HUES48 (cell line): ENCODE measurements at regions not wholly inside any gene's neighbourhood (a gene's known extent, or its start where the extent isn't known, plus 50 kb on each side); places are given as distances from the start of the nearest gene placed in this dataset.

Source experiments
- H3K27ac ChIP-seq: one replicate; pipeline ENCODE4 v1.7.0; 2013; ENCODE audit warnings: low read depth, low read length, inconsistent platforms
- H3K27me3 ChIP-seq: 2 replicates; pipeline ENCODE4 v1.6.1; 2013; ENCODE audit warnings: mild to moderate bottlenecking, low read length; ENCODE audit not compliant: control insufficient read depth, insufficient read depth
- H3K36me3 ChIP-seq: 2 replicates; pipeline ENCODE4 v1.6.1; 2013; ENCODE audit warnings: low read length; ENCODE audit not compliant: control insufficient read depth, insufficient read depth
- H3K4me1 ChIP-seq: 2 replicates; pipeline ENCODE4 v1.6.1; 2013; ENCODE audit warnings: mild to moderate bottlenecking, low read length; ENCODE audit not compliant: control insufficient read depth, insufficient read depth
- H3K4me3 ChIP-seq: 2 replicates; pipeline ENCODE4 v1.5.1; 2013; ENCODE audit warnings: mild to moderate bottlenecking, low read depth, low read length
- H3K9ac ChIP-seq: 2 replicates; pipeline ENCODE4 v1.6.1; 2013; ENCODE audit warnings: mild to moderate bottlenecking, low read depth, low read length, moderate library complexity
- H3K9me3 ChIP-seq: 2 replicates; pipeline ENCODE4 v1.6.1; 2013; ENCODE audit warnings: low read length; ENCODE audit not compliant: control insufficient read depth, insufficient read depth

DNA sequence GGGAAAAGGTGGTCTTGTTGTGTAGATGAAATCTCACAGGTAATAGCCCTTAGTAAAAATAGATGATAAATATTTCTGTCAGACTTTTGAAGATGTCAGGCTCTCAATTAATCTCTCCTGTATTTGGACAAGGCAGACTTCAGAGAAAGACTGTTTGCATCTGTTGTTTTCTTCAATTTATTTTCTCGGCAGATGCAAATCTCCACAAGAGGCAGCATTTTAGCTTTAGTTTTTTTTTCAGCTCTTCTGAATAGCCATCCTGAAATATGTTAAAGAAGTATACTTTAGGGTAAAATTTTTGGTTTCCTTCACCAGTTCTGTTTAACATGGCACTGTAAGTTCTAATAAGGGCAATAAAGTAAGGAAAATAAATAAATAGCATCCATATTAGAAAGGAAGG lies 685.1 kb downstream of the SI start:
- no peaks in the 10 kb centered on the region for H3K27me3 ChIP-seq
- H3K4me3 ChIP-seq = no peak overlapping the region
- H3K9me3 ChIP-seq = no peaks in the 10 kb centered on the region
- no peaks in the 10 kb centered on the region for H3K36me3 ChIP-seq
- no peak overlapping the region for H3K9ac ChIP-seq
- H3K4me1 ChIP-seq = peaks cover 8% of the 10 kb centered on the region; the same call in 1 of the 2 replicates
- no peak overlapping the region for H3K27ac ChIP-seq

DNA sequence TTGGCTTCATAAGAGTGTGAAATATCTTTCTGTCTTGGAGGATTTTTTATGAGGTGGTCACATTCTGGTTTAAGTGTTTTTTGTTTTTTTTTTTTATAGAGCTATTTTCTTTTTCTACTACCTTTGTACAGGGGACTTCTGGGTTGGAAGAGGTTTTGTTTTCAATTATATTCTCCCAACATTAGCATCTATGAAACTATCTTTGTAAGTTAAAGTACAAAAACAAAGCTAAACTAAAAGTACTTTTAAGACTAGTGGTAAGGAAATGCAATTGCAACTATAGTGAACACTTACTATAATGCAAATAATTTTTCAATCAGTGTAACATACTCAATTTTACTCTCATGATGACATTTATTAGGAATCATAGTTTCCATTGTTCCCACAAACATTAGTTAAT lies 688.2 kb downstream of the SI start:
- H3K27me3 ChIP-seq = no peaks in the 10 kb centered on the region
- no peak overlapping the region for H3K27ac ChIP-seq
- H3K4me1 ChIP-seq = peaks cover 7% of the 10 kb centered on the region; the same call in 1 of the 2 replicates
- peaks cover 4% of the 10 kb centered on the region; the same call in 1 of the 2 replicates for H3K9me3 ChIP-seq
- H3K36me3 ChIP-seq = no peaks in the 10 kb centered on the region
- H3K9ac ChIP-seq = no peak overlapping the region
- no peak overlapping the region for H3K4me3 ChIP-seq

DNA sequence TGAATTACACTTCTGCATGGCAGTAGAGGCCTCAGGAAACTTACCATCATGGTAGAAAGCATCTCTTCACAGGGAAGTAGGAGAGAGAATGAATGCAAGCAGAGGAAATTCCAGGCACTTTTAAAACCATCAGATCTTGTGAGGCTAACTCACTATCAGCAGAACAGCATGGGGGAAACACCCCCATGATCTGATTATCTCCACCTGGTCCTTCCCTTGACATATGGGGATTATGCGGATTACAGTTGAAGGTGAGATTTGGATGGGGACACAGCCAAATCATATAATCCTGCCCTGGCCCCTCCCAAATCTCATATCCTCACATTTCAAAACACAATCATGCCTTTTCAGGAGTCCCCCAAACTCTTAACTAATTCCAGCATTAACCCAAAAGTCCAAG lies 691.1 kb downstream of the SI start:
- Histone ChIP-seq H3K9me3 (peaks cover 4% of the 10 kb centered on the region; the same call in 1 of the 2 replicates), H3K36me3 (no peaks in the 10 kb centered on the region), H3K27ac (no peak overlapping the region), H3K27me3 (no peaks in the 10 kb centered on the region), H3K4me3 (no peak overlapping the region), H3K4me1 (no peaks in the 10 kb centered on the region), H3K9ac (no peak overlapping the region)

DNA sequence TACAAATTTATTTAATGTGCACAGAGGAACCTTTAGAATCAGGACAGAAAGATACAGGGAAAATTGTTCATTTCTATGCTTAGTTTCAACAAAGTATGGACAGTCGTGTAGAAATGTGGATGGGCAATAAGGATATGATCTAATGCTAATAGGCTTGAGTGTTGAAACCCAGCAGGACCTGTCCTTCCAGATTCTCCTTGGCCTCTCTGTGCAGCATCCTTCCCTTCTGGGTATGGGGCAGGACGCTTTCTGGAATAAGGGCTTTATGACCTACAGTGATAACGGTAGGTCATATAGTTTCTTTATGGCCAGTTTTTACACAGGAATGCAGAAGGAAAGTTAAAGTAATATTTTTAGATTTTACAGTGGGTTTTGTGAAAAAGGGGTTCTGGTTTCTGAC lies 698.1 kb downstream of the SI start:
- Histone ChIP-seq H3K36me3 (no peaks in the 10 kb centered on the region), H3K9ac (no peak overlapping the region), H3K4me1 (no peaks in the 10 kb centered on the region), H3K4me3 (no peak overlapping the region), H3K27ac (no peak overlapping the region), H3K27me3 (no peaks in the 10 kb centered on the region), H3K9me3 (no peaks in the 10 kb centered on the region)

DNA sequence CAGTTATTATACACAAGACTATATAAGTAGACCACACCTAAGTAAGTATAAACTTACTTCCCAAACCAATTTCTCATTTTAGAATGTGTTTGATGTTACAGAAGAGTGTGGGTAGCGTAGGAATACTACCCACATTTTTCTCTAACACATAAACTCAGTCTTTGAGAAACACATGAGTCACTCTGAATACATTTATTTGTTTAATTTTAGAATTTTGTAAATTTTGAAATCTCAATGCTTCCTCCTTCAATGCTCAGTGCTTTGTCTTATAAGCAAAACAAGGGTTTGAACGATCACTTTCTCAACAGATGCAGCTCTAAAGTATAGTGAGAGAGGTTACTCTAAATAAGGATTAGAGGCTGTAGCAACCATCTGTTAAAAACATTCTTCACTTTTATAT lies 700.8 kb downstream of the SI start:
- H3K27me3 ChIP-seq = no peaks in the 10 kb centered on the region
- no peaks in the 10 kb centered on the region for H3K9me3 ChIP-seq
- H3K4me3 ChIP-seq = no peak overlapping the region
- H3K4me1 ChIP-seq = no peaks in the 10 kb centered on the region
- H3K27ac ChIP-seq = no peak overlapping the region
- H3K36me3 ChIP-seq = no peaks in the 10 kb centered on the region
- no peak overlapping the region for H3K9ac ChIP-seq

DNA sequence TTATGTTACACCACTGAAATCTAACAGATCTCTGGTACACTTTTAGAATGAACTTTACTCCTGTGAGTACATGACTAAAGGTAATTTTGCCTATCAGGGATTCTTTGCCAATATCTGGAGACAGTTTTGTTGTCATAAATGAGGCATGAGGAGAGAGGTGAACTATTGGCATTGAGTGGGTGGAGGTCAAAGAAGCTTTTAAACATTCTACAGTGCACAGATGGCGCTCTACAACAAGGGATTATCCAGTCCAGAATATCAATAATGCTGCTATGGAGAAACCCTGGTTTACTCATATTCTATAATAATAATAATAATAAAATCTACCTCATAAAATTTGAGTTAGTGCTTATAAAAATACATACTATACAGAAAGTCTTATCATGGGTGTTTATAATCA lies 702.3 kb downstream of the SI start:
- no peak overlapping the region for H3K4me3 ChIP-seq
- no peaks in the 10 kb centered on the region for H3K36me3 ChIP-seq
- no peaks in the 10 kb centered on the region for H3K4me1 ChIP-seq
- H3K27ac ChIP-seq = no peak overlapping the region
- no peak overlapping the region for H3K9ac ChIP-seq
- no peaks in the 10 kb centered on the region for H3K9me3 ChIP-seq
- no peaks in the 10 kb centered on the region for H3K27me3 ChIP-seq

DNA sequence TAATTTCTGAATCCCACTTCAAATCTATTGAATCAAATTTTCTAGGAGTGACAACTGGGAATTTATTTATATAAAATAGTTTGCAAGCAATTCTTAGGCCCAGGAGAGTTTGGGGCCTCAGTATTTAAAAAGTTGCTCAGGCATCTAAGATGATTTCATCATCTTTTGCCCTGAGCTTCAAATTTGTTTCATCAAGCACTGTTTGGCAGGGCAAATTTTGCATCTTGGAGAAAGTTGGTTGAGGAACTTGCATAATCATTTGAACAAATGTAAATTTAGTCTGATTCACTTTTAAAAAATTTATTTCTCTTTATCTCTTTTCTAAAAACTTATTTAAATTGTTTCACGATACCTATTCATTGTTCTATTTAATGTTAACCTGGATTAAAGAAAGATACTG lies 702.8 kb downstream of the SI start:
- Histone ChIP-seq H3K27me3 (no peaks in the 10 kb centered on the region), H3K9me3 (no peaks in the 10 kb centered on the region), H3K4me3 (no peak overlapping the region), H3K9ac (no peak overlapping the region), H3K27ac (no peak overlapping the region), H3K36me3 (no peaks in the 10 kb centered on the region), H3K4me1 (no peaks in the 10 kb centered on the region)

DNA sequence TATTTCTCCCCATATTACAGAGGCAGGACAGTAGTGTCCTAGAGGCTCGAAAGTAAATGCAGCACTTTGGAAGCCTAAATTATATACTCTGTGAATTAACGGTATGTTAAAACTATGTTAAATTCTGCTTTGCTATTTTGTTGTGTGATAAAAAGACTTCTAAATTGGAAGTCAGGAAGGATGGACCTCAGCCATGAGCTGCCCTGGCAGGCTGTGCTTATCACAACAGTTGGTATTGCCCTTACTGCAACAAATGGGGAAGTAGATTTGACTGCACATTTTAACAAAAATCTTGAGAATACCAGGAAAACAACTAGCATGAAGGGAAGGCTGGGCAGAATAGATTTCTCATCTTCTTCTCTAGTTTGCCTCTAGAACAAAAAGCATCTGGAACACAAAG lies 706.6 kb downstream of the SI start:
- no peaks in the 10 kb centered on the region for H3K4me1 ChIP-seq
- no peaks in the 10 kb centered on the region for H3K27me3 ChIP-seq
- H3K4me3 ChIP-seq = no peak overlapping the region
- H3K27ac ChIP-seq = no peak overlapping the region
- no peaks in the 10 kb centered on the region for H3K9me3 ChIP-seq
- no peaks in the 10 kb centered on the region for H3K36me3 ChIP-seq
- H3K9ac ChIP-seq = no peak overlapping the region

DNA sequence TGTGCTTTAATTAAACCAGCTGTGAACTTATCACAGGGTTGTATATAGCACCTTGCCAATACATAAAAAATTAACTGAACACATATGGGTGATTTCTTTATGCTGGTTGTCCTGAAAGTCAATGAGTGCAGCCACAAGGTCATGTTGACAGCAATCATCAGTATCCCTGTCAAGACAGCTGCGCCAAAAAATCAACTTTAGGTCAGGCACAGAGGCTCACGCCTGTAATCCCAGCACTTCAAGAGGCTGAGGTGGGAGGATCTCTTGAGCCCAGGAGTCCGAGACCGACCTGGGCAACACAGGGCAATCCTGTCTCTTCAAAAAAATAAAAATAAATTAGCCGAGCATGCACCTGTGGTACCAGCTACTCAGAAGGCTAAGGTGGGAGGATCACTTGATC lies 707.3 kb downstream of the SI start:
- no peak overlapping the region for H3K4me3 ChIP-seq
- no peaks in the 10 kb centered on the region for H3K27me3 ChIP-seq
- H3K9me3 ChIP-seq = no peaks in the 10 kb centered on the region
- H3K36me3 ChIP-seq = no peaks in the 10 kb centered on the region
- H3K27ac ChIP-seq = no peak overlapping the region
- no peaks in the 10 kb centered on the region for H3K4me1 ChIP-seq
- H3K9ac ChIP-seq = no peak overlapping the region

DNA sequence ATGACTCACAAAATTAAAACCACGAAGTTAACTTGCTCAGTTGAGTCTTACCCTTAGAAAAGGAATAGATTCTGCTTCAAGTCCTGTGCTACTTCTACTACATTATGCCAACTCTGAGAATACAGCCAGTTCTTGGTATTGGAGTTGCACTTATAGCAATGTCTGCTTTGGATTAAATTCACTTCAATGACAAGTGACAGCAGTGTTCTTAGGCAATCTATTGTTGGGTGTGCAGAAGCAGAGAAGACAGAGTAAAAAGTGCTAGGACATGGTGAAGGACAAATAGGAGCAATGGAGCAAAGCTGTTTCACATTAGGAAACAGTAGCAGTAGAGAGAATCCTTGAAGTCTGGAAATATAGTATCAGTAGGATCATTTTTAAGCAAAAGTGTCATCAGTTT lies 713.1 kb downstream of the SI start:
- H3K9ac ChIP-seq = no peak overlapping the region
- no peak overlapping the region for H3K27ac ChIP-seq

DNA sequence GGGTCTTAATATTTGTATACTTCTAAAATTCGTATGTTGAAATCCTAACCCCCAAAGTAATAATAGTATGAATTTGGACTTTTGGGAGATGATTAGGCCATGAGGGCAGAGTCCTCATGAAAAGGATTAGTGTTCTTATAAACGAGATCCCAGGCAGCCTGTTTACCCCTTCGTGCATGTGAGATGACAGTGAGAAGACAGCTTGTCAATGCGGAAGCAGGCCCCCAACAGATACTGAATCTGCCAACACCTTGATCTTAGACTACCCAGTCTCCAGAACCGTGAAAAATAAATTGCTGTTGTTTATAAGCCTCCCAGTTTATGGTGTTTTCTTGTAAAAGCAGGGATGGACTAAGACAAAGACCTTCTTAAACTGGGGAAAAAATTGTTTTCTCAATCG lies 714.2 kb downstream of the SI start:
- no peaks in the 10 kb centered on the region for H3K27me3 ChIP-seq
- no peaks in the 10 kb centered on the region for H3K4me1 ChIP-seq
- no peak overlapping the region for H3K9ac ChIP-seq
- no peaks in the 10 kb centered on the region for H3K9me3 ChIP-seq
- no peak overlapping the region for H3K4me3 ChIP-seq
- H3K27ac ChIP-seq = no peak overlapping the region
- H3K36me3 ChIP-seq = no peaks in the 10 kb centered on the region

More for the DNA sequence above, 713.1 kb downstream of the SI start:
- Histone ChIP-seq H3K36me3 (no peaks in the 10 kb centered on the region), H3K4me1 (no peaks in the 10 kb centered on the region), H3K4me3 (no peak overlapping the region), H3K27me3 (no peaks in the 10 kb centered on the region), H3K9me3 (no peaks in the 10 kb centered on the region)
